Cerebellar cortex (tissue), 1 donor: ENCODE measurements at regions not wholly inside any gene's neighbourhood (a gene's known extent, or its start where the extent isn't known, plus 50 kb on each side); places are given as distances from the start of the nearest gene placed in this dataset.
"Not testable (repeated sequence)": the region's sequence is repeated elsewhere in the genome, so short reads cannot be mapped to it uniquely, and the experiment has no call there.

Source experiments
- DNase-seq: peaks from one replicate; pipeline ENCODE4 v3.0.0-alpha.2; 2015; ENCODE audit warnings: low spot score

DNA sequence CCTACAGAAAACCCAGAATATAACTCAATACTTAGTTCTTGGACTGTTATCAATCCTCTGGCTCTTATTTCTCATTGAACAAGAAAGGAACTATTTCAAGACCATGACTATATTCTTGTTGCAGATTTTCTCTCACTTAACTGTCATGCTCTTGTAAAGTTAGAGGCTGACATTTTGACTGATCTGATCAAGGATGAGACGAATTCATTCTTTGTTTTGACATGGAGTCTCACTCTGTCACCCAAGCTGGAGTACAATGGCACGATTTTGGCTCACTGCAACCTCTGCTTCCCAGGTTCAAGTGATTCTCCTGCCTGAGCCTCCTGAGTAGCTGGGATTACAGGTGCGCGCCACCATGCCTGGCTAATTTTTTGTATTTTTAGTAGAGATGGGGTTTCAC lies 367.9 kb upstream of the SEMA3C start:
- not testable (repeated sequence) for DNase-seq

DNA sequence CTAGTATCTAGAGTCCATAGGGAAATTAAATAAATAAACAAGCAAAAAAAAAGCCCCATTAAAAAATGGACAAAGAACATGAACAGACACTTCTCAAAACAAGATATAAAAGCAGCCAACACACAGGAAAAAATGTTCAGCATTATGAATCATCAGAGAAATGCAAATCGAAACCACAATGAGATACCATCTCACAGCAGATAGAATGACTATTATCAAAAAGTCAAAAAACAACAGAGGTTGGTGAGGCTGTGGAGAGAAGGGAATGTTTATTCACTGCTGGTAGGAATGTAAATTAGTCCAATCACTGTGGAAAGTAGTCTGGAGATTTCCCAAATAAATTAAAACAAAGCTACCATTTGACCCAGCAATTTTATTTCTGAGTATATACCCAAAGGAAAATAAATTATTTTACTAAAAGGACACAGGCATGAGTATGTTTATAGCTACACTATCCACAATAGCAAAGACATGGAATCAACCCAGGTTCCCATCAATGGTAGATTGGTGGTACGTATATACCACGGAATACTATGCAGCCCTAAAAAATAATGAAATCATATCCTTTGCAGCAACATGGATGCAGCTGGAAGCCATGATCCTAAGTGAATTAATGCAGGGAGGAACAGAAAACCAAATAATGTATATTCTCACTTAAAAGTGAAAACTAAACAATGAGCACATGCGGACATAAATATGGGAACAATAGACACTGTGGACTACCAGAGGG lies 366.5 kb upstream of the SEMA3C start:
- DNase-seq = no peak

DNA sequence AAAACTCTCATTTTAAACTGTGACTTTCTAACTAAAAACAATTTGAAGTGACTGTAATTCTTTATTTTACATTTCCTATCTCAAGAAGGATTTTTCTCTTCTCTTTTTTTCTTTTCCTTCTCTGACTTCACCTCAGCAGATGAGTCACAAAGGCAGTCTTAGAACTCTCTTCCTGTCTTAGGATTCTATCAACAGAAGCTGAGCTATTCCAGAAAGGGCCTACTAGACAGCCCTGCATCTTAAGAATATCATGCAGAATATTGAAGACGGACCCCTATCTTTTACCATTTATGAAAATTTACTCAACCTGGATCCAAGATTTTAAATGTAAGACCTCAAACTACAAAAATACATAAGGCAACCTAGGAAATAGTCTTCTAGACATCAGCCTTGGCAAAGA lies 365.7 kb upstream of the SEMA3C start:
- no peak for DNase-seq

DNA sequence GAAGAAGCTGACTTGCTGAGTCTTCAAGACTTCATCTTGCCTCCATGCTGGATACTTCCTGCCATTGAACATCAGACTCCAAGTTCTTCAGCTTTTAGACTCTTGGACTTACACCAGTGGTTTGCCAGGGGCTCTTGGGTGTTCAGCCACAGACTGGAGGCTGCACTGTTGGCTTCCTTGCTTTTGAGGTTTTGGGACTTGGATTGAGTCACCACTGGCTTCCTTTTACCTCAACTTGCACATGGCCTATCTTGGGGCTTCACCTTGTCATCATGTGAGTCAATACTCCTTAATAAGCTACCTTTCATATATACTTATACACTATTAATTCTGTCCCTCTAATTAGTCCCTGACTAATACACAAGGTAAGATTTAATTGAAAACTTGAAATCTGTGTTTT lies 361.7 kb upstream of the SEMA3C start:
- no peak for DNase-seq

DNA sequence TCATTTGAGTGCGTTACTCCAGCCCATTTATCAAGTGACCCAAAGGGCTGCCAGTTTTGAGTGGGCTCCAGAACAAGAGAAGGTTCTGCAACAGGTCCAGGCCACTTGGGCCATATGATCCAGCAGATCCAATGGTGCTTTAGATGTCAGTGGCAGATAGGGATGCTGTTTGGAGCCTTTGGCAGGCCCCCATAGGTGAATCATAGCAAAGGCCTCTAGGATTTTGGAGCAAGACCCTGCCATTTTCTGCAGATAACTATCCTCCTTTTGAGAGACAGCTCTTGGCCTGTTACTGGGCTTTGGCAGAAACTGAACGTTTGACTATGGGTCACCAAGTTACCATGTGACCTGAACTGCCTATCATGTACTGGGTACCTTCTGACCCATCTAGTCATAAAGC lies 358.8 kb upstream of the SEMA3C start:
- no peak for DNase-seq

DNA sequence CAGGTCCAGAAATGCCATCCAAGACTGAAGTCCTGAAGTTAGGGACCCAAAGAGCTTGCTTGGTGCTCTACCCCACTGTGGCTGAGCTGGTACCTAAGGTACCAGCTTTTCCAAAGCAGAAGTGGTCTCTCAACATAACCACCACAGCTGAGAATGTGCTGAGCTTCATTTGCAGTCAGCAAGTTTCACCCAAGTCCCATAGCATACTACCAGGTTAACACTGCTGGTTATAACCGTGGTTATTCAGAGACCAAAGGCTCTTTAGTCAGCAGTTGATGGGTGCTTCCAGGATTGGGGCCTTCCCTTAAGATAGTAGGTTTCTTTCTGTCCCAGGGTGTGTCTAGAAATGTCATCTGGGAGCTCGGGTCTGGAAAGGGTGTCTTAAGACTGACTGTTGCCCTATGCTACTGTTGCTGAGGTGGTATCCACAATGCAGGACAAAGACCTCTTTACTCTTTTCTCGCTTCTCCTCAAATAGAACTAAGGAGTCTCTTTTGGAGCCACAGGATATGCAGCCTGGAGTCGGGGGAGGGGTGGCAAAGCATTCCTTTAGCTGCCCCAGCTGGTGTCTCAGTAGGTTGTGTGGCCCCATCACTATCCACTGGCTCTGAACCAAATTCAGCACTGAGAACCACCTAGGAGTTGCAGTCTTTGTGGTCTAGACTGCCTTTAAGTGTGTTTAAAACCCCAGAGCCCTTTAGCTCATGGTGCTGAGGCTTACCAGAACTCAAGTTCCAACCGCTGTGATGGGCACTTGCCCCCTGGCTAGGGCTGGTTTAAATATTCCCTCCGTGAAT lies 354.9 kb upstream of the SEMA3C start:
- no peak for DNase-seq

DNA sequence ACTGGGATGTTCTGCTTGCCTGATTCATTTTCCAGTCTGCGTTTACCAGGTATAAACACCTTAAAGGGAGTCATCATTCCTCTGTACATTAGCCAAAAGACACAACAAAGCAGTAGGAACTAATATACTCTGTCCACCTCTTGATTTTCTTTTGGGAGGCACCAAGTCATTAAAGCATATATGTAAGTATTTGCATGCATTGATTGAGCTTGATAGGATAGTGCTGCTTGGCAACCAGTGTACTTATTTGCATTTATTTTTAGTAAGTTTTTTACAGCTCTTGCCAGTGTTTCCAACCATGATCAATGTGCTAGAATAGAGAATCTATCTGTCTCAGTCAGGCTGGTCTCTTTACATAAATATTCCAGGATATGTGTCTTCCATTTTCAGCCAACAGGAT lies 353.3 kb upstream of the SEMA3C start:
- DNase-seq = no peak

DNA sequence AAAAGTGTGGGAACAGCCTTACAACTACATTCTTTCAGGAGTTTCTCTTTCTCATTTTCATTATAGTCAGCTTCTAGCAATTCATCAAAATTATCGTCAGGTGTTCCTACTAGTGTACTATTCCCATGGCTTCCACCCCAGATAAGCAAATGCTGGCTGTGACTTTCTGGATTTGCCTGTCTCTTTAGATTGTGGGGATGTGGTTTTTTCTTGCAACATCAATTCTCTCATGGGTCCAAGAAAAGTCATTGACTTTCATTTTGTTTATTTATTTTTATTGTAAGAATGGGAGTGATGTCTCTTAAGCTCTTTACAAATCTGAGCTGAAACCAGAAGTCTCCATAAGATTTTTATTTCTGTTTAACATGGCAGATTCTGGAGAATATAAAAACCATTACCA lies 349.7 kb upstream of the SEMA3C start:
- DNase-seq = no peak

DNA sequence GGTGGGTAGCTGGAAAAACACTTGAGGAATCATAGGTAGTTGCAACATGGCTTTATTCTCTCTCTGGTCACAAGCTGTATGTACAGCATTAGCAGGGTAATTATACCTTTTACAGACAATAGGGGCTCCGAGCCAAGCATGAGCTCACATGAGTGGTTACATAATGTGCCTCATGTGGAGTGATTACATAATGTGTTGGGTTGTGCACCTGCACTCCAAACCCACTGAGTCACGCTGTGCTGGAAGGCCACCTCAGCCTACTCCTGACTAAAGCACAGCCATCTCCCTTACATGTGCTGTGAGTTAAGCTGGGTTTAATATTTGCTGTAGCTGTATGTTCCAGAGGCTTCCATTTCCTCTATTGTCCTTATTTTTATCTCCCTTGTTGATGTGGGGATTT lies 348.7 kb upstream of the SEMA3C start:
- no peak for DNase-seq

DNA sequence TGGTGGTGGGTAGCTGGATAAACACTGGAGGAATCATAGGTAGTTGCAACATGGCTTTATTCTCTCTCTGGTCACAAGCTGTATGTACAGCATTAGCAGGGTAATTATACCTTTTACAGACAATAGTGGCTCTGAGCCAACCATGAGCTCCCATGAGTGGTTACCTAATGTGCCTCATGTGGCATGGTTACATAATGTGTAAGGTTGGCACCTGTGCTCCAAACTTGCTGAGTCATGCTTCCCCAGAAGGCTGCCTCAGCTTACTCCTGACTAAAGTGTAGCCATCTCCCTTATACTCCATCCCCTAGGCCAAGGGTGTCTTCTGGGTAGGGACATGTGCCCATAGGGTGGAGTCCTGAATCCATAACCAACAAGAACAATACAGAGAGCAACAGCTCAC lies 345.3 kb upstream of the SEMA3C start:
- no peak for DNase-seq

DNA sequence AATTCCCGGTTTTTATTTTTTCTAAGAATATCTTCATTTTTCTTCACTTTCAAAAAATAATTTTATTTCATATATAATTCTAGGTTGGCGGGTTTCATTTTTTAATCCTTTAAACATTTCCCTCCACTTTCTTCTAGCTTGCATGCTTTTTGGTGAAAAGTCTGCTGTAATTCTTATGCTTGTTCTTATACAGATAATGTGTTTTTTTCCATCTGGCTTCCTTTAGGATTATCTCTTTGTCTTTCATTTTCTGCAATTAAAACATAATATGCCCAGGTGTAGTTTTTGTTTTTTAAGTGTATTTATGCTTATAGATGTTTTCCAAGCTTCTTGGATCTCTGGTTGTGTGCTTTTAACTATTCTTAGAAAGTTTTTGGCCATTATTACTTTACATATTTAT lies 341.3 kb upstream of the SEMA3C start:
- no peak for DNase-seq

DNA sequence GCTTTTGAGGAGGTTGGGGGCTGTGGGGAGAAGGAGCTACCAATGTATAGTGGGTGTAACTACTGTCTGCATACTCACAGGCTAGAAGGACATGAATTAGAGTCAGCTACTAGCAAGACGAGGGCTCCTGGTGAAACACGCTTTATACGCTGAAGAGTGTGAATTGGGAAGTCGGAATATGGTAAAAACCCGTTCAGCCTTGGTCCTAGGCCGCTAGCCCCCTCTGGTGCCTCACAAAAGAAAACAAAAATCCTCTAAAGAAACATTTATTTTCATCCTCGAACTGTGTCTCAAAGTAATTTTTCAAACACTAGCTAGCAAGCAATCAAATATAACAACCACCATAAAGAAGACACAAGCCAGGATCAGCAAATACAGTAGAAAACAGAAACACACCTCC lies 338.1 kb upstream of the SEMA3C start:
- DNase-seq = no peak

DNA sequence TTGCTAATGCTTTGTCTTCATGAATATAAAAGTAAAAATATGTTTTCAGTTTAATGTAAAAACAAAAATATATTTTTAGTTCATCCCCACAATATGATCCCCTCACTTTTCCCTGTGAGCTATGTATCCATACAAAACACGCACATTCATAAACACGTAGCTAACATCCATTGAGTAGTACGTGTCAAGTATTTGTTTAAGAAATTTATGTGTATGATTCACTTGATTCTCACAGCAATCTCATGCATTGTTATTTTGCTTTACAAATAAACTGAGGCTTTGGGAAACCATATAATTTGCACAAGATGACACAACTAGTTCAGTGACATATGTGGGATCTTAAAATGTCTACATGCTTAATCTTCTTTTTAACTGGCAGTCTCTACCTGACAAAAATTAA lies 329.6 kb upstream of the SEMA3C start:
- no peak for DNase-seq

DNA sequence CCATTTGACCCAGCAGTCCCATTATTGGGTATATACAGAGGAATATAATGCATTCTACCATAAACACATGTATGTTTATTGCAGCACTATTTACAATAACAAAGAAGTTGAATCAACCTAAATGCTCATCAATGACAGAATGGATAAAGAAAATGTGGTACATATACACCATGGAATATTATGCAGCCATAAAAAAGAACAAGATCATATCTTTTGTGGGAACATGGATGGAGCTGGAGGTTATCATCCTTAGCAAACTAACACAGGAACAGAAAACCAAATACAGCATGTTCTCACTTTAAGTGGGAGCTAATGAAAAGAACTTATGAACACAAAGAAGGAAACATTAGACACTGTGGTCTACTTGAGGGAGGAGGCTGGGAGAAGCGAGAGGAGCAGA lies 328.5 kb upstream of the SEMA3C start:
- not testable (repeated sequence) for DNase-seq

DNA sequence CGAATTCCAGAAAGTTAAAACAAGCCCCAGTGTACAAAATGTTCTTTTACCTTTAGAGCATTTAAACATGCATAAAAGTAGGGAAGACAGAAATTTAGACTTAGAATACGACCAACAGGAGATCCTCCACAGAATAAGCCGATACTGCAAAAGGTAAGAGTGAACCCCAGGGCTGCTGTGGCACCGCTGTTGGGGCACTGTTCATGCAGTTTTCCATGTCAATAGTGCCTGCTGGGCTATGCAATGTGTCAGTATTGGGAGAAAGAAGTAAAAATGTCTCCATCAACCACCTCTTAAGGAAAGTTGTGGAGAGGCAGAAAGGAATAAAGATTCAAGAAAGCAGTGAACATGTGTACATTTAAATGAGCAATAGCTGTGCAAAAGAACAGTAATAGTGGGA lies 326.5 kb upstream of the SEMA3C start:
- no peak for DNase-seq

DNA sequence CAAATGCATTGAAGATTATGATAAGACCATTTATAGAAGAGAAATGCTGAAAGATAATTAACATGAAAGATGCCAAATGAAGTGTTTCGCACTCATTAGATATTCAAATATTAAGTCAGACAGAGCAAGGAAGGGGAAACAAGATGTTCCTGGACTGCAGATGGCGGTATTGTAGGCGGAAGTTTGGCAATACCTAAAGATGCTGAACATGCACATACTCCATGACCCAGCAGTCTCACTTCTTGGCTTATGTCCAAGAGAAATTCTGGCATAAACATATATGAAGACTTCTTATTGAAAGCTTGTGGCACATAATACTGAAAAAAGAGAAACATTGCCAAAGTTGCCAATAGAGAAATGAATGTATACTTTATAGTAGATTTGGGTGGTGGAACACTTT lies 325.4 kb upstream of the SEMA3C start:
- no peak for DNase-seq

DNA sequence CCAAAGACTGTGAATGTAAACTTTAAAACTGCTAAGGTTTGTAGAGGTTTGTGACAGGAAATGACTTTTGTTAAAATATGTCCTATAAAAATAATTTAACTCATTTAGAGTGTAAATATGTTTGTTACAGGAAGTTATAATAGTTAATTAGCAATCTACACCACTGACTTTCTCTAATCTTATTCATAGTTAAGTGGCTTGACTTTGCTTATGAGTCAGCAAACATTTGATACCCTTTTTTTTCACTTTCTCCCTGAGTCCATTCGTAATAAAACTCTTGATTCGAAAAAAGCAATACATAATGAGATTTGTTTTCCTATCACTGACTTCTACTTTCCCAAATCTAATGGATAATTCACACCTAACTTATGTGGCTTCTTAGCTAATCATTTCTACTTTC lies 317.7 kb upstream of the SEMA3C start:
- no peak for DNase-seq

DNA sequence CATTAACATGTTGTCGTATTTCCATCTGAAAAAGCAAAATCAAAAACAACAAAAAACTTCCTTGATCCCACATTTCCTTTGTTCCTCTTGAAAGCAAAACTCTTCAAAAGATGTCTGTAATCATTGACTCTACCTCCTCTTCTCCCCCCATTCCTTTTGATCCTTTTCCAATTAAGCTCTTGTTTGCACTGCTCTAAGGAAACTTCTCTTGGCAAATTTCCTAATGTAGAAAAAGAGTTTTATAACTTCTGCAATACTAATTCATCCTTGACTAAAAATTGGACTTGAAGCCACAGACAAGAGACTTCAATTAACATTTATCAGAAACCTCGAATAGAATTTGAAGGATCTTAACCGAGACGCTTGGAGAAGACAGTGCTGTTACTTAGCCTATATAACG lies 317.1 kb upstream of the SEMA3C start:
- no peak for DNase-seq

DNA sequence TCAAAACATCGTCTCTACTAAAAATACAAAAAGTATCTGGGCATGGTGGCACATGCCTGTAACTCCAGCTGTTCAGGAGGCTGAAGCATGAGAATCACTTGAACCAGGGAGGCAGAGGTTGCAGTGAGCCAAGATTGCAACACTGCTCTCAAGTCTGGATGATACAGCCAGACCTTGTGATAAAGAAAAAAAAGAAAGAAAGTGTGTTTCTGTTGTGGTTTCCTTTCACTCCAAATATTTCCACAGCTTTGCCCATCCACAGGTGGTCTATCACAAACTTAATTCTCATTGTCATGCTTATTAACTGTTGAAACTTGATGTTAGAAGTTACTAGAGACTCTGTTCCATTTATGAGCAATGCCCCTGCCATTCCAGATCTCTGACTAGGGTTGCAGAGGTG lies 316.0 kb upstream of the SEMA3C start:
- no peak for DNase-seq

DNA sequence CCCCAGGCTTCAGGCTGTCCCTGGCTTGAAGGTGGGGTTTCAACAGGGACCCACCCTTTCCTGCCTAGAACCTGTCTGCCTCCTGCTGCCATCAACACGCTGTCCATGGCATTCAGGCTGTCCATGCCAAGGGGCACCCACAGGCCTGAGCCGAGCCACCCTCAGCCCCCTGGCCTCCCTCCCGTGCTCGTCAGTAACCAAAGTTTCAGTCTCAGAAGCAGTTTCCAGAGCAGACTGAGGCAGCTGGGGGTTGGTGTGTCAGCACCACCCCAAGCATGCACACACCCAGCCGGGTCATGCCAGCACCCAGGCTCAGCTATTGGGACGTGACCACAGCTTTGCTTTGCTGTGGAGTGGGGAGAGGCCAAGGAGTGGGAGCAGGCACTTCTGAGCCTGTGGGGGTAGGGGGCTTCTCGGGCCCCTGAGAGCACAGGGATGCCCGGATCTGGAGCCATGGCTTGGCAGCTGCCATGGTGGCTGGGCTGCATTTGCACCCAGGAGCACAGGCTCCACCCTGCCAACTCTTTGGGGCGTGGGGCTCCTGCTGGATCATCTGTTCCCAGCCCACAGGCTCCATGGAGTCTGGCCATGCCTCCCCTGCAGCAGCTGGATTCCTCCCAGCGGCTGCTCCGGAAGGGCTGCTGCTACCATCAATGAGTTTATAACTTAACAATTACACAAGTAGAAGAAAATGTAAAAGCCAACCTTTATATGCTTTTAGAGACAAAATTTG lies 314.5 kb upstream of the SEMA3C start:
- DNase-seq = no peak

DNA sequence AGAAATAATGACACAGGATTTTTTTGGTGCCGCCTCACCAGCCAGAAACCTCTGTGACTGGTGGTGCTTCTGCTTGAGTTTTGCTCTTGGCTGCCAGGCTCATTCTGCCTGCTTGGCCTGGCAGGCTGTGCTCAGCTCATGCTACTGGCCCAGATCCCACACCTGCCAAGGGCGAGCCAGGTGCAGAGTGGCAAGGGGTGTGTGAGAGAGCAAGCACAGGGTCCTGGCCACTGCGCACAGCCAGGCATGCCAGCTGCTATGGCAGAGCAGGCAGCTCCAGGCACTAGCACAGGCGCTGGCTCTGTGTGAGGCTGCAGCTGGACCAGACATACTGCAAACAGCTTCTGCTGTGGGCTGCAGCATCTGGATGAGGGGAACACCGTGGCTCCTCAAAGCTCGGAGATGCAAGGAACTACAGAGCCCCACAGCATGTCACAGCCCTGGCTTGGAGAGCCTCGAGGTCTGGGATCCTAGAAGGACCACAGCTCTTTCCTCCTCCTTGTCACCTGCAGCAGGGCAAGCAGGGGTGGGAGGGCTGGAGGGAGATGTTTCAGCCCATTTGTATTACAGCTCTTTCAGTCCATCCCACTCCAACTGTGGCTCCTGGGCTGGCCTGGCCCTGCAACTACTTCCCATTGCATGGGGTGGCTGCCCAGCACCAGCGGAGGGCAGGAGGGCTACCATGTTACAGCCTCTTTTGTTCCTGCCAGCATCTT lies 313.4 kb upstream of the SEMA3C start:
- DNase-seq = no peak

DNA sequence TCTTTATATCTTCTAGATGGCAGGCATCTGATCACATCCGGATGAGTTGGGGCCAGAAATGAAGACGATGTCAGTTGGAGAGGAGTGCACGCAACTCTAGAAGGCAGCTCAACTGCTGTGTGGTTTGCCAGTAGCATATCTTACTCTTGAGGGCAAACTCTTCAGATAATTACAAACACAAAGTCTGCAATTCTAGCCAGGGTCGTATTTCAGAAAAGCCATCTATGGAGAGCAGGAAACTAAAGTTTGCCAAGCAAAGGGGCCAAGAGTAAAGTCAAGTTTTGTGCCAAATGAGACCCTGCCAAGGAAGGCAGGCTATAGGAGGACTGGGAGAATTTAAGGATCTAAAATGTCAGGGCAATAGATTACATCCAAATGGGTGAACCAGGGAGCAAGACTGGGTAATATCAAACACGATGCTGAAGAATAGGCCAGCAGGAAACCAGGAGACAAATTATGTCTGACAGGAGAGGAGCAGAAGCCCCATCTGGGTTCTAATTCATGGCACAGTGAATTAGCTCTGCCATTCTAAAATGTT lies 312.5 kb upstream of the SEMA3C start:
- no peak for DNase-seq
